BJ (cell line): ENCODE measurements at regions not wholly inside any gene's neighbourhood (a gene's known extent, or its start where the extent isn't known, plus 50 kb on each side); places are given as distances from the start of the nearest gene placed in this dataset.

Experiments used
- CTCF ChIA-PET: fragments of 350-600 bp; formaldehyde crosslinking; extraction: SDS; loops from one replicate; lab custom pipeline; 2021; ENCODE audit warnings: antibody characterized with exemption, inconsistent platforms; lab: Yijun Ruan, JAX
- POLR2A ChIA-PET: fragments of 300-600 bp; sonication (Branson Sonifier 250); formaldehyde crosslinking; extraction: SDS; loops from one replicate; lab custom pipeline; 2021; ENCODE audit warnings: antibody characterized with exemption; lab: Charles Lee
- DNase-seq: peaks from one replicate; pipeline ENCODE4 v3.0.0-alpha.2; 2011; ENCODE audit warnings: low read depth
- H3K27me3 ChIP-seq: 2 replicates; pipeline ENCODE4 v1.6.0; 2011; ENCODE audit warnings: low read length; ENCODE audit not compliant: control insufficient read depth, insufficient read depth
- H3K36me3 ChIP-seq: 2 replicates; pipeline ENCODE4 v1.5.1; 2011; ENCODE audit warnings: low read length; ENCODE audit not compliant: control insufficient read depth, insufficient read depth
- H3K4me3 ChIP-seq: 2 replicates; pipeline ENCODE4 v1.5.1; 2011; ENCODE audit warnings: low read depth, mild to moderate bottlenecking, control low read depth, low read length
- CTCF ChIP-seq: IDR thresholded peaks from 2 replicates; pipeline ENCODE4 v1.5.1; 2011; ENCODE audit warnings: low read depth, mild to moderate bottlenecking, control low read depth, inconsistent platforms, low read length, moderate library complexity; ENCODE audit not compliant: insufficient read depth

- H3K27me3 ChIP-seq: no peaks in the 10 kb centered on the region
These were observed 563.5 kb upstream of the B3GALT2 start for GRCh38 chr1:193749868-193750267.

GRCh38 chr1:193747579-193747978 lies 561.2 kb upstream of the B3GALT2 start:
- no peak for TF ChIP-seq CTCF
- no peak for DNase-seq
- H3K36me3 ChIP-seq: no peaks in the 10 kb centered on the region
- no peaks in the 10 kb centered on the region for H3K27me3 ChIP-seq
- ChIA-PET POLR2A (no interaction called here), CTCF (no interaction called here)
- no peak overlapping the region for H3K4me3 ChIP-seq

More at GRCh38 chr1:193749868-193750267, 563.5 kb upstream of the B3GALT2 start:
- POLR2A ChIA-PET: no interaction called here
- Histone ChIP-seq H3K36me3 (no peaks in the 10 kb centered on the region), H3K4me3 (no peak overlapping the region)
- TF ChIP-seq CTCF: no peak
- CTCF ChIA-PET: no interaction called here
- DNase-seq: no peak

- ChIA-PET CTCF (no interaction called here), POLR2A (no interaction called here)
- no peak overlapping the region for H3K4me3 ChIP-seq
These were observed 554.8 kb upstream of the B3GALT2 start for GRCh38 chr1:193741228-193741627.

GRCh38 chr1:193740762-193741161 lies 554.3 kb upstream of the B3GALT2 start:
- no peaks in the 10 kb centered on the region for H3K36me3 ChIP-seq
- no peak for TF ChIP-seq CTCF
- no peak overlapping the region for H3K4me3 ChIP-seq
- DNase-seq: no peak
- CTCF ChIA-PET: no interaction called here
- POLR2A ChIA-PET: no interaction called here
- no peaks in the 10 kb centered on the region for H3K27me3 ChIP-seq

More at GRCh38 chr1:193741228-193741627, 554.8 kb upstream of the B3GALT2 start:
- no peaks in the 10 kb centered on the region for H3K36me3 ChIP-seq
- no peaks in the 10 kb centered on the region for H3K27me3 ChIP-seq
- DNase-seq: no peak
- no peak for TF ChIP-seq CTCF

GRCh38 chr1:193736507-193736906 lies 550.1 kb upstream of the B3GALT2 start:
- CTCF ChIA-PET: no interaction called here
- TF ChIP-seq CTCF: no peak
- POLR2A ChIA-PET: no interaction called here
- Histone ChIP-seq H3K4me3 (no peak overlapping the region), H3K36me3 (no peaks in the 10 kb centered on the region), H3K27me3 (no peaks in the 10 kb centered on the region)
- DNase-seq: no peak
